ENCODE measurements at regions not wholly inside any gene's neighbourhood (a gene's known extent, or its start where the extent isn't known, plus 50 kb on each side); places are given as distances from the start of the nearest gene placed in this dataset.
"Not testable (repeated sequence)": the region's sequence is repeated elsewhere in the genome, so short reads cannot be mapped to it uniquely, and the experiment has no call there.

DNA sequence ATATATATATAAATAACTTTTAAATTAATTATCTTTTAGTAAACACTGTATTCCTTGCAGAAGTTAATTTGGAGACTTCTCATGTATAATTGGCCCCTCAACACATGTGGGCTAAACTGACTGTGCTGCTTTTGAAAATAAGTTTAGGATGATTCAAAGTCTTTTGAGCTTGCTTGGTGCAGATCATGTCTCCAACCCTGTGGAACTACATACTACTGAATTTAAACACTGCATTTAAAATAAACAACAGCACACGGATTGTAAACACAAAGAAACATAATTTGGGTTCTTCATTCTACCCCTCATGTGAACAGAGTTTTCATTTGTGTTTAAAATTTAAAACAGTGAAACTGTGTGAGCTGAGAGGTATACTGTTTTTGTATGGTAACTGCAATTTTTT is 167.7 kb downstream of the DDX1 start:
- CTCF ChIA-PET = no interaction called here
- no peak for DNase-seq

DNA sequence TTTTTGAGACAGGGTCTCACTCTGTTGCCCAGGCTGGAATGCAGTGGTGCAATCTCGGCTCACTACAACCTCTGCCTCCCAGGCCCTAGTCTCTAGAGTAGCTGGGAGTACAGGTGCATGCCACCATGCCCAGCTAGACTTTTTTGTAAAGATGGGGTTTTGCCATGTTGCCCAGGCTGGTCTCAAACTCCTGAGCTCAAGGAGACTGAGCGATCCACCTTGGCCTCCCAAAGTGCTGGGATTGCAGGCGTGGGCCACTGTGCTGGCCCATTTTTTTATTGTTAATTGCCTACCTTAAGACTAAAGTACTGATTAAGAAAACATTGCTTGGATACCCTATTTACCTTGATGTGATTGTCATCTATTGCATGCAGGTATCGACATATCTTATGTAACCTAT is 168.1 kb downstream of the DDX1 start:
- H3K27ac Mint-ChIP-seq; intact Hi-C loops (cut with micrococcal nuclease); H3K9me3 Mint-ChIP-seq; DNase-seq; CTCF ChIA-PET; H3K4me1 Mint-ChIP-seq; H3K36me3 Mint-ChIP-seq (ENCODE audit: low read depth); H3K4me3 Mint-ChIP-seq; H3K27me3 Mint-ChIP-seq; POLR2A ChIA-PET; ATAC-seq (ENCODE audit: low read depth): not testable (repeated sequence)

More for the DNA sequence above, 167.7 kb downstream of the DDX1 start:
- peaks cover 4% of the 10 kb centered on the region for H3K27me3 Mint-ChIP-seq
- no peaks in the 10 kb centered on the region for H3K4me1 Mint-ChIP-seq
- no peak overlapping the region for H3K4me3 Mint-ChIP-seq
- no peak for TF ChIP-seq CTCF (IDR thresholded peaks at IDR 0.05)
- H3K27ac Mint-ChIP-seq = no peak overlapping the region
- H3K9me3 Mint-ChIP-seq = no peaks in the 10 kb centered on the region
- POLR2A ChIA-PET = no interaction called here
- ATAC-seq (ENCODE audit: low read depth) = no peak
- no peaks in the 10 kb centered on the region for H3K36me3 Mint-ChIP-seq (ENCODE audit: low read depth)
- intact Hi-C loops (cut with micrococcal nuclease) = no loop called here

DNA sequence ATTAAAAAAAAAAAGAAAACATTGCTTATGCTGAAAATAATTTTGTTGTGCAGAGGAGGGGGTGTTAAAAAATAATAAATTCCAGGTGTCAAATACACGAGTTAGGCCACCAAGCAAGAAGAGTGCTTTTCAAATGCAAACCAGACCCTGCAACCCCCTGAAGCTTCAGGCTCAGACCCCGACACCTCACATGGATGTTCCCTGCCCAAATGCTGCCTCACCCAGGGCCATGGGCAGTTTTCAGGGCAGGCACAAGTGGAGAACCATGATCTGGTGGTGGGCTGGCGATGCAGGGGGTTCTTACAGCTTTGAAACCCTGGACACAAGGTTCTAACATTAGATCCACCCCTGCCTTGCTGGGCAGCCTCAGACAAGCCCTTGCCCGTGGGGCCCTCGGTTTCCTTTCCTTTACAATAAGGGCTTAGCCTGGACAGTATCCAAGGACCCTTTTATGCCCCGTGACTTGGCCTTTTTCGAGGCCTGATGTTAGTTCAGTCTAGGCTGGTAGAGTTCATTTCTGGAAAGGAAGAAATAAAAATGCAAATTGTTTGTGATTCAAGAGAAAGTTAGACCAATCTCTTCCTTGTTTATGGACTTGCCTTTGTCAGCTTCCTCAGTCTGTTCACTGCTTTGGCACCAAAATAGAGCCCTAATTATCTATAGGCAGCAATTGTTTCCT is 168.7 kb downstream of the DDX1 start:
- POLR2A ChIA-PET = no interaction called here
- H3K36me3 Mint-ChIP-seq (ENCODE audit: low read depth) = no peaks in the 10 kb centered on the region
- intact Hi-C loops (cut with micrococcal nuclease) = no loop called here
- DNase-seq (no peak), ATAC-seq (ENCODE audit: low read depth) (no peak)
- peaks cover 4% of the 10 kb centered on the region for H3K27me3 Mint-ChIP-seq
- CTCF ChIA-PET = no interaction called here
- no peaks in the 10 kb centered on the region for H3K9me3 Mint-ChIP-seq
- H3K4me1 Mint-ChIP-seq = no peaks in the 10 kb centered on the region
- no peak overlapping the region for H3K27ac Mint-ChIP-seq
- TF ChIP-seq CTCF (IDR thresholded peaks at IDR 0.05) = no peak
- H3K4me3 Mint-ChIP-seq = no peak overlapping the region

DNA sequence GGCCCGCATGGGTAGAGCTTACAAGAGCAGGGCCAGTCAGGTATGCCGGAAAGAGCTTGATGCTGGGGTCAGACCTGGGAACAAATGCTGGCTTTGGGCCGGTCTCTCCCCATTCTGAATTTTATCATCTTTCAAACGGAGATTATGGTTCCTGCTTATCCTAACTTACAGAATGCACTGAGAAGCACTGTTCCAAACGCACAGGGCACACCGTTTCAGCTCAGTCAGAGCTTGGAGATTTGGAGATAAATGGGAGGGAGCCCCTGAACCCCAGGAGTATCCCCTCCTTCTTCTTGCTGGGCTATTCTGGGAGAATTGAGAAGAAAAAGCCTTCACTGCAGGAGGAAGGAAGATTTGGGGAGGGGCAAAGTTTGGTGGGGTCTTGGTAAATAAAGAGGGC is 169.4 kb downstream of the DDX1 start:
- intact Hi-C loops (cut with micrococcal nuclease) = no loop called here

GRCh38 chr2:15761910-15762309 is 170.2 kb downstream of the DDX1 start:
- H3K27ac Mint-ChIP-seq = no peak overlapping the region
- no peak for ATAC-seq (ENCODE audit: low read depth)
- ChIA-PET POLR2A (no interaction called here), CTCF (no interaction called here)
- intact Hi-C loops (cut with micrococcal nuclease) = no loop called here
- no peaks in the 10 kb centered on the region for H3K36me3 Mint-ChIP-seq (ENCODE audit: low read depth)
- H3K27me3 Mint-ChIP-seq = peaks cover 6% of the 10 kb centered on the region
- no peaks in the 10 kb centered on the region for H3K9me3 Mint-ChIP-seq
- TF ChIP-seq CTCF (IDR thresholded peaks at IDR 0.05) = no peak
- no peak for DNase-seq
- H3K4me3 Mint-ChIP-seq = no peak overlapping the region
- no peaks in the 10 kb centered on the region for H3K4me1 Mint-ChIP-seq

More for the DNA sequence above, 169.4 kb downstream of the DDX1 start:
- TF ChIP-seq CTCF (IDR thresholded peaks at IDR 0.05) = no peak
- ATAC-seq (ENCODE audit: low read depth) = no peak
- ChIA-PET POLR2A (no interaction called here), CTCF (no interaction called here)
- no peaks in the 10 kb centered on the region for H3K4me1 Mint-ChIP-seq
- no peak for DNase-seq
- H3K36me3 Mint-ChIP-seq (ENCODE audit: low read depth) = no peaks in the 10 kb centered on the region
- H3K27me3 Mint-ChIP-seq = peaks cover 4% of the 10 kb centered on the region
- H3K27ac Mint-ChIP-seq = no peak overlapping the region
- no peaks in the 10 kb centered on the region for H3K9me3 Mint-ChIP-seq
- H3K4me3 Mint-ChIP-seq = no peak overlapping the region

- Mint-ChIP-seq H3K9me3 (no peaks in the 10 kb centered on the region), H3K4me1 (no peaks in the 10 kb centered on the region), H3K4me3 (no peak overlapping the region), H3K36me3 (ENCODE audit: low read depth) (no peaks in the 10 kb centered on the region), H3K27ac (no peak overlapping the region), H3K27me3 (peaks cover 6% of the 10 kb centered on the region)
- POLR2A ChIA-PET = no interaction called here
- no peak for ATAC-seq (ENCODE audit: low read depth)
- no peak for TF ChIP-seq CTCF (IDR thresholded peaks at IDR 0.05)
- no peak for DNase-seq
- CTCF ChIA-PET = no interaction called here
- intact Hi-C loops (cut with micrococcal nuclease) = no loop called here
Measured at GRCh38 chr2:15762449-15762848, 170.8 kb downstream of the DDX1 start.

Measured in activated B cell treated with CpG ODN at 0.5 μM for 24 hours (primary cell).